NT2/D1 (cell line): ENCODE measurements at regions not wholly inside any gene's neighbourhood (a gene's known extent, or its start where the extent isn't known, plus 50 kb on each side); places are given as distances from the start of the nearest gene placed in this dataset.

Experiments used
- YY1 ChIP-seq: IDR thresholded peaks from 2 replicates; pipeline ENCODE4 v1.6.1; 2011; ENCODE audit not compliant: insufficient read length, insufficient read depth
- ZNF274 ChIP-seq: IDR thresholded peaks from 2 replicates; pipeline ENCODE4 v1.6.1; 2011; ENCODE audit warnings: mild to moderate bottlenecking, low read depth, low read length

DNA sequence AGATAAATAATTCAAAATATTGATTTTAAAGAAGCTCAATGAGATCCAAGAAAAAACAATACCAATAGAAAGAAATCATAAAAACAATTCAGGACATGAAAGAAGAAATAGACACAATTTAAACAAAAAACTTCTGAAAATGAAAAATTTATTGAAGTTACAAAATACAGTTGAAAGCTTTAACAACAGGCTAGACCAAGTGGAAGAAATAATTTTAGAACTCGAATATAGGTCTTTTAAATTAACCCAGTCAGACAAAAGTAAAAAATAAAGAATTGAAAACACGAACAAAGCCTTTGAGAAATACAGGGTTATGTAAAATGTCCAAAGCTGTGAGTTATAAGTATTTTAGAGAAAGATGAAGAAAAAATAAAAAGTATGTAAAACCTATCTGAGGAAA is 152.4 kb upstream of the SMIM30 start:
- TF ChIP-seq YY1 (no peak), ZNF274 (no peak)
